ENCODE measurements at regions not wholly inside any gene's neighbourhood (a gene's known extent, or its start where the extent isn't known, plus 50 kb on each side); places are given as distances from the start of the nearest gene placed in this dataset.

DNA sequence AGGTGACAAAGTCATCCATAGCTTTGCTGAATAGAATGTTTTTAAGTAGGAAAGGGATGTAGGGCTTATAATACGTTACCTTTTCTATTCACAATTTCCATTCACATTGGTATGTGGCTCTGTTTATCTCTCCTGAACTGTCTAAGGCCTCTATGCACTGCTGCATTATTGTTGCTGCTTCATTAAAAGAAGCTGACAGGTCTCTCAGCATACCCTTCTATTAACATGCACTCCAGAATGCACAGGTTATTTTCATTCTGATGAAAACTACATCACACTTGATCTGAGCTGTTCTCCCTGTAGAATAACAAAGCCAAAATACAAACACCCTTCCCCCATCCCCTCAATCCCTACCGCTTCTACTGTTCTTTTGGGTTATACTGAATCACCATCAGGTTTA is 399.3 kb downstream of the TBC1D32 start:
- Histone ChIP-seq H4K20me1 (replicated peaks; ENCODE audit: insufficient read depth) (no peaks in the 10 kb centered on the region), H3K27me3 (ENCODE audit: insufficient read depth) (peaks cover 21% of the 10 kb centered on the region), H2AFZ (no peak overlapping the region), H3K36me3 (ENCODE audit: insufficient read depth) (no peaks in the 10 kb centered on the region), H3F3A (replicated peaks; ENCODE audit: low read depth) (no peaks in the 10 kb centered on the region), H3K4me2 (peak overlapping the region; percentile 37), H3K4me3 (no peak overlapping the region), H3K4me1 (ENCODE audit: insufficient read depth) (peaks cover 45% of the 10 kb centered on the region), H3K9me2 (ENCODE audit: insufficient read depth) (no peaks in the 10 kb centered on the region), H3K79me2 (replicated peaks; ENCODE audit: insufficient read depth) (no peaks in the 10 kb centered on the region), H3K27ac (ENCODE audit: low read depth) (no peak overlapping the region)
- H3K4me3 Mint-ChIP-seq = no peak overlapping the region
- peak; percentile 16 for DNase-seq (ENCODE audit: low spot score)
- H3K27me3 Mint-ChIP-seq (ENCODE audit: insufficient read depth, low read depth, poor library complexity) = peaks cover 5% of the 10 kb centered on the region
- no peaks in the 10 kb centered on the region for H3K9me3 Mint-ChIP-seq
- ATAC-seq = peak; percentile 28; the same call in 1 of the 3 replicates
- TF ChIP-seq JUNB (IDR thresholded peaks at IDR 0.05; ENCODE audit: unreplicated experiment) (no peak), EZH2 (IDR thresholded peaks at IDR 0.05; ENCODE audit: low read depth, unreplicated experiment) (no peak), STAT1 (IDR thresholded peaks at IDR 0.05; ENCODE audit: unreplicated experiment) (no peak), ZNF331 (CRISPR knock-in tag; IDR thresholded peaks at IDR 0.05; ENCODE audit: low read depth) (no peak), POLR2AphosphoS5 (IDR thresholded peaks at IDR 0.05; ENCODE audit: low read depth) (no peak), CREB1 (CRISPR knock-in tag; IDR thresholded peaks at IDR 0.05; ENCODE audit: low read depth) (no peak), EZH2phosphoT487 (IDR thresholded peaks at IDR 0.05; ENCODE audit: unreplicated experiment) (no peak), NANOG (IDR thresholded peaks at IDR 0.05; ENCODE audit: borderline replicate concordance) (no peak)
- TF ChIP-seq, protein P1, sequence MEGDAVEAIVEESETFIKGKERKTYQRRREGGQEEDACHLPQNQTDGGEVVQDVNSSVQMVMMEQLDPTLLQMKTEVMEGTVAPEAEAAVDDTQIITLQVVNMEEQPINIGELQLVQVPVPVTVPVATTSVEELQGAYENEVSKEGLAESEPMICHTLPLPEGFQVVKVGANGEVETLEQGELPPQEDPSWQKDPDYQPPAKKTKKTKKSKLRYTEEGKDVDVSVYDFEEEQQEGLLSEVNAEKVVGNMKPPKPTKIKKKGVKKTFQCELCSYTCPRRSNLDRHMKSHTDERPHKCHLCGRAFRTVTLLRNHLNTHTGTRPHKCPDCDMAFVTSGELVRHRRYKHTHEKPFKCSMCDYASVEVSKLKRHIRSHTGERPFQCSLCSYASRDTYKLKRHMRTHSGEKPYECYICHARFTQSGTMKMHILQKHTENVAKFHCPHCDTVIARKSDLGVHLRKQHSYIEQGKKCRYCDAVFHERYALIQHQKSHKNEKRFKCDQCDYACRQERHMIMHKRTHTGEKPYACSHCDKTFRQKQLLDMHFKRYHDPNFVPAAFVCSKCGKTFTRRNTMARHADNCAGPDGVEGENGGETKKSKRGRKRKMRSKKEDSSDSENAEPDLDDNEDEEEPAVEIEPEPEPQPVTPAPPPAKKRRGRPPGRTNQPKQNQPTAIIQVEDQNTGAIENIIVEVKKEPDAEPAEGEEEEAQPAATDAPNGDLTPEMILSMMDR (conservative IDR thresholded peaks at IDR 0.05; ENCODE audit: low read depth in 2 of 2) = no peak
- TF ChIP-seq, protein P2, sequence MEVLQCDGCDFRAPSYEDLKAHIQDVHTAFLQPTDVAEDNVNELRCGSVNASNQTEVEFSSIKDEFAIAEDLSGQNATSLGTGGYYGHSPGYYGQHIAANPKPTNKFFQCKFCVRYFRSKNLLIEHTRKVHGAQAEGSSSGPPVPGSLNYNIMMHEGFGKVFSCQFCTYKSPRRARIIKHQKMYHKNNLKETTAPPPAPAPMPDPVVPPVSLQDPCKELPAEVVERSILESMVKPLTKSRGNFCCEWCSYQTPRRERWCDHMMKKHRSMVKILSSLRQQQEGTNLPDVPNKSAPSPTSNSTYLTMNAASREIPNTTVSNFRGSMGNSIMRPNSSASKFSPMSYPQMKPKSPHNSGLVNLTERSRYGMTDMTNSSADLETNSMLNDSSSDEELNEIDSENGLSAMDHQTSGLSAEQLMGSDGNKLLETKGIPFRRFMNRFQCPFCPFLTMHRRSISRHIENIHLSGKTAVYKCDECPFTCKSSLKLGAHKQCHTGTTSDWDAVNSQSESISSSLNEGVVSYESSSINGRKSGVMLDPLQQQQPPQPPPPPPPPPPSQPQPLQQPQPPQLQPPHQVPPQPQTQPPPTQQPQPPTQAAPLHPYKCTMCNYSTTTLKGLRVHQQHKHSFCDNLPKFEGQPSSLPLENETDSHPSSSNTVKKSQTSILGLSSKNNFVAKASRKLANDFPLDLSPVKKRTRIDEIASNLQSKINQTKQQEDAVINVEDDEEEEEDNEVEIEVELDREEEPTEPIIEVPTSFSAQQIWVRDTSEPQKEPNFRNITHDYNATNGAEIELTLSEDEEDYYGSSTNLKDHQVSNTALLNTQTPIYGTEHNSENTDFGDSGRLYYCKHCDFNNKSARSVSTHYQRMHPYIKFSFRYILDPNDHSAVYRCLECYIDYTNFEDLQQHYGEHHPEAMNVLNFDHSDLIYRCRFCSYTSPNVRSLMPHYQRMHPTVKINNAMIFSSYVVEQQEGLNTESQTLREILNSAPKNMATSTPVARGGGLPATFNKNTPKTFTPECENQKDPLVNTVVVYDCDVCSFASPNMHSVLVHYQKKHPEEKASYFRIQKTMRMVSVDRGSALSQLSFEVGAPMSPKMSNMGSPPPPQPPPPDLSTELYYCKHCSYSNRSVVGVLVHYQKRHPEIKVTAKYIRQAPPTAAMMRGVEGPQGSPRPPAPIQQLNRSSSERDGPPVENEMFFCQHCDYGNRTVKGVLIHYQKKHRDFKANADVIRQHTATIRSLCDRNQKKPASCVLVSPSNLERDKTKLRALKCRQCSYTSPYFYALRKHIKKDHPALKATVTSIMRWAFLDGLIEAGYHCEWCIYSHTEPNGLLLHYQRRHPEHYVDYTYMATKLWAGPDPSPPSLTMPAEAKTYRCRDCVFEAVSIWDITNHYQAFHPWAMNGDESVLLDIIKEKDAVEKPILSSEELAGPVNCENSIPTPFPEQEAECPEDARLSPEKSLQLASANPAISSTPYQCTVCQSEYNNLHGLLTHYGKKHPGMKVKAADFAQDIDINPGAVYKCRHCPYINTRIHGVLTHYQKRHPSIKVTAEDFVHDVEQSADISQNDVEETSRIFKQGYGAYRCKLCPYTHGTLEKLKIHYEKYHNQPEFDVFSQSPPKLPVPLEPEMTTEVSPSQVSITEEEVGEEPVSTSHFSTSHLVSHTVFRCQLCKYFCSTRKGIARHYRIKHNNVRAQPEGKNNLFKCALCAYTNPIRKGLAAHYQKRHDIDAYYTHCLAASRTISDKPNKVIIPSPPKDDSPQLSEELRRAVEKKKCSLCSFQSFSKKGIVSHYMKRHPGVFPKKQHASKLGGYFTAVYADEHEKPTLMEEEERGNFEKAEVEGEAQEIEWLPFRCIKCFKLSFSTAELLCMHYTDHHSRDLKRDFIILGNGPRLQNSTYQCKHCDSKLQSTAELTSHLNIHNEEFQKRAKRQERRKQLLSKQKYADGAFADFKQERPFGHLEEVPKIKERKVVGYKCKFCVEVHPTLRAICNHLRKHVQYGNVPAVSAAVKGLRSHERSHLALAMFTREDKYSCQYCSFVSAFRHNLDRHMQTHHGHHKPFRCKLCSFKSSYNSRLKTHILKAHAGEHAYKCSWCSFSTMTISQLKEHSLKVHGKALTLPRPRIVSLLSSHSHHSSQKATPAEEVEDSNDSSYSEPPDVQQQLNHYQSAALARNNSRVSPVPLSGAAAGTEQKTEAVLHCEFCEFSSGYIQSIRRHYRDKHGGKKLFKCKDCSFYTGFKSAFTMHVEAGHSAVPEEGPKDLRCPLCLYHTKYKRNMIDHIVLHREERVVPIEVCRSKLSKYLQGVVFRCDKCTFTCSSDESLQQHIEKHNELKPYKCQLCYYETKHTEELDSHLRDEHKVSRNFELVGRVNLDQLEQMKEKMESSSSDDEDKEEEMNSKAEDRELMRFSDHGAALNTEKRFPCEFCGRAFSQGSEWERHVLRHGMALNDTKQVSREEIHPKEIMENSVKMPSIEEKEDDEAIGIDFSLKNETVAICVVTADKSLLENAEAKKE (CRISPR knock-in tag; IDR thresholded peaks at IDR 0.05) = no peak
- TF ChIP-seq, protein P3, sequence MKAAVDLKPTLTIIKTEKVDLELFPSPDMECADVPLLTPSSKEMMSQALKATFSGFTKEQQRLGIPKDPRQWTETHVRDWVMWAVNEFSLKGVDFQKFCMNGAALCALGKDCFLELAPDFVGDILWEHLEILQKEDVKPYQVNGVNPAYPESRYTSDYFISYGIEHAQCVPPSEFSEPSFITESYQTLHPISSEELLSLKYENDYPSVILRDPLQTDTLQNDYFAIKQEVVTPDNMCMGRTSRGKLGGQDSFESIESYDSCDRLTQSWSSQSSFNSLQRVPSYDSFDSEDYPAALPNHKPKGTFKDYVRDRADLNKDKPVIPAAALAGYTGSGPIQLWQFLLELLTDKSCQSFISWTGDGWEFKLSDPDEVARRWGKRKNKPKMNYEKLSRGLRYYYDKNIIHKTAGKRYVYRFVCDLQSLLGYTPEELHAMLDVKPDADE (IDR thresholded peaks at IDR 0.05) = no peak
- H3K36me3 Mint-ChIP-seq (ENCODE audit: low read depth) = no peaks in the 10 kb centered on the region
- H3K27ac Mint-ChIP-seq = no peak overlapping the region
- peaks cover 46% of the 10 kb centered on the region for H3K4me1 Mint-ChIP-seq
